Ovary (tissue), 3 donors: ENCODE measurements at regions not wholly inside any gene's neighbourhood (a gene's known extent, or its start where the extent isn't known, plus 50 kb on each side); places are given as distances from the start of the nearest gene placed in this dataset.

ENCODE experiments used
- CTCF ChIP-seq, 3 donors: fragments of 450-650 bp in 2 of 3; fragments of 200-600 bp in 1 of 3; IDR thresholded peaks; one replicate each; pipeline versions ENCODE4 v1.5.1 to v1.8.0; 2016 to 2022; ENCODE audit warnings: antibody characterized with exemption in 3 of 3, mild to moderate bottlenecking in 1 of 3
- EP300 ChIP-seq: sonication (generic); formaldehyde crosslinking; IDR thresholded peaks from one replicate; pipeline ENCODE4 v1.6.1; 2017; ENCODE audit warnings: antibody characterized with exemption
- POLR2A ChIP-seq: fragments of 450-650 bp; IDR thresholded peaks from one replicate; pipeline ENCODE4 v1.6.1; 2017; ENCODE audit warnings: antibody characterized with exemption, mild to moderate bottlenecking, moderate library complexity
- donor health status: DM: no; HTN: no; CAD: no.

- TF ChIP-seq EP300 (no peak), CTCF (IDR thresholded peaks at IDR 0.05) (no peak), POLR2A (no peak)
These were observed 64.8 kb upstream of the RND3 start for GRCh38 chr2:150552041-150552820.
